ENCODE measurements at regions not wholly inside any gene's neighbourhood (a gene's known extent, or its start where the extent isn't known, plus 50 kb on each side); places are given as distances from the start of the nearest gene placed in this dataset.

DNA sequence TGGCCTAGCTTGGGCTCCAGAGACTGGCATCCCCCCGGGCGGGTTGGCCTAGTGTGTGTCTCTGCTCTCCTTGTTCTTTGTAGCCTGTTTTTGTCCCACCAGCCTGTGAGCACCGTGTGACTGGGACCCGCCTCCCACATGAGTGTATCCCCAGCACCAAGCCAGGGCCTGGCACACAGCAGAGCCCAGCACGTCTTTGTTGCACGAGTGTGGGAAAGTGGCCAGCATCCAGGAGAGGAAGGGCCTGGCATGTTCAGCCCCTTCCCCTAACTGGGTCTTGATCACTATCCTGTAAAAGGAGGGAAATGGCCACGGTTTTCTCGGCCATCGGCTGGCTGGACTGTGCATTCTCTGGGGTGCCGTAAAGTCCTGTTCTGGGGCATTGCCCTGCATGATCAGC, 290.1 kb downstream of the BMP7 start:
- no peak for DNase-seq

DNA sequence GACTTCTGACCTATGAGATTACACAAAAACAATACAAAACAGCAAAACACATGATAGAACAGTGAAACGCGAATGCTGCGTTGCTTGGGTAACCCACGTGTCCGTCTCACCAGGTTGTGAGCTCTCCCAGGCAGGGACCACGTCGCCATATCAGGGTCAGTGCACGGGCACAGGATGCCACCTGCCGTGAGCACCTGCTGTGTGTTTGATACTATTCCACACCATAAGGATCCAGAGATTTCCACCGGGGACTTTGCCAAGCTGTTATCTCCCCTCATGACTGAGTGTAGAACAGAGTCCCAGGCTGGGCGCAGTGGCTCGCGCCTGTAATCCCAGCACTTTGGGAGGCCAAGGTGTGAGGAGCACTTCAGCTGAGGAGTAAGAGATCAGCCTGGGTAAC, 288.0 kb downstream of the BMP7 start:
- DNase-seq, result no peak

DNA sequence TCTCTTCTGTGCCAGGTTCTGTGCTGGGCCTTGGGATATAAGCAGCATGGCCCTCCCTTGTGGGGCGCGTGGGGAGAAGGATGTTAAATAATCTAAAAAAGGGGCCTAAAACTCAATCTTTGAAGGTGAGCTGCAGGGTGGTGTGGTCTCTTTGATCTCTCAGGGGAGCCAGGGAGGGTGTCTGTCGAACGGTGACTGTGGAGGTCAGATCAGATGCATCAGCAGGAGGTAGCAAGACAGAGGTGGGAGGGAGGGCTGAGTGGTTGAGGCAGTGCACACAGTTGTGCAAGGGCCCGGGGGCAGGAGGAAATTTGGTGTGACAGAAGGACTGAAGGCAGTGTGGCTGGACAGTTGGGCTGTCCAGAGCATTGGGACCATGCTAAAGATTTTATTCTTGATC, 287.3 kb downstream of the BMP7 start:
- DNase-seq, result no peak

- DNase-seq, result no peak
Measured at GRCh38 chr20:56981301-56981700, 285.1 kb downstream of the BMP7 start.

GRCh38 chr20:56983813-56984212, 282.6 kb downstream of the BMP7 start:
- DNase-seq, result no peak

DNA sequence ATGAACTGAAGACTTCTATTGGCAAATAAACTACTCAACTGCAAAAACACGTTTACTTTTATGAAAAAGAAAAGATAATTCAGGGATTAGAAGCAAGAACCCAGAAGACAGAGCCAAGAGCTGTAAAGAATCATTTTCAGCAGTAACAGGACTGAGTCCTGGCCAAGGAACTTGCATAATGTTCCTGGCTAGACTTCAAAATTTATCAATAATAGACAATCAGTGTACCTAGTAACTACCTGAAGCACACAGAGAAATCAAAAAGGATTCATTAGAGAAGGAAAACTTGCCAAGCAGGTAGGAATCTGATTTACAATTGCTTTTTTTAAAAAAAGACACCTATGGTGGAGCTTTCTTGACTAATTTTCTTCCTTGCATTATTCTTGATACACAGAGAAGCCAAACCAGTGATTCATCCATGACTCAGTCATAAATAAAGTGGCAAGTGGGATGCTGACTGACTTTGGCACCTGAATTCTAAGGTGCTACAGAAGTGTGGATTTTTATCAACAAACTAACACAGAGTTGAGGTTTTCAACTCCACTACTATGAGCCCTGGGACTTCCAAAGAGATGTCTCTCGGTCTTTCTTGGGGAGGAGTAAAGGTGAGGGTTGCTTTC, 281.3 kb downstream of the BMP7 start:
- no peak for DNase-seq

GRCh38 chr20:56986476-56986875, 280.0 kb downstream of the BMP7 start:
- no peak for DNase-seq

DNA sequence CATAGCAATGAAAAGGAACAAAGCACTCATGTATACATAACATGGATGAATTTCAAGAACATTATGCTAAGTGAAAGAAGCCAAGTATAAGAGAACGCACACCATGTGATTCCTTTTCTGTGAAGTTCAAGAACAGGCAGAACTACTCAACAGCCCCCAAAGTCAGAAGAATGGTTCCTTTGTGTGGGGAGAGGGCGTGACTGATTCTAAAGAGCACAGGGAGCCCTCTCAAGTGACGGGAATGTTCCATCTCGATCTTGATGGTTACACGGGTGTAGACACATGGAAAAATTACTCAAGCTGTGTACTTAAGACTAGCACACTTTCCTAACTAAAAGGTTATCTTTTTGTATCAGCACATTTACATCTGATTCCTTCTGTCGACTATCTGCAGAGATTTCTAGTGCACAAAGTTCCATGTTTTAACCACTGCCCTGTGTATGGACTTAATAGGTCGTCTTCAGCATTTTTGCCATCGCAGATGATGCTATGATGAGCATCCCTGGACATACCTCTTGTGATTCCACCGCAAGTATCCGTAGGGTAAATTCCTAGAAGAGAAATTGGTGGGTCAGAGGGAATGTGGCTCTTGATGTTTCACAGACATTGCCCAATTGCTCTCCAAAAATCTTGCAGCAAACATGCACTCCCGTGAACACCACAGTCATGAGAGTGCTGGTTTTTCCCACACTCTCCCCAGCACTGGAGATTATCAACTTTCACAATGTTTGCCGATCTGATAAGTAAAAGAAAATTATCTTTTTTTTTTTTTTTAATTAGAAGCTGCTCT, 279.3 kb downstream of the BMP7 start:
- no peak for DNase-seq

- DNase-seq, result no peak
Measured at GRCh38 chr20:56987986-56988385, 278.5 kb downstream of the BMP7 start.

DNA sequence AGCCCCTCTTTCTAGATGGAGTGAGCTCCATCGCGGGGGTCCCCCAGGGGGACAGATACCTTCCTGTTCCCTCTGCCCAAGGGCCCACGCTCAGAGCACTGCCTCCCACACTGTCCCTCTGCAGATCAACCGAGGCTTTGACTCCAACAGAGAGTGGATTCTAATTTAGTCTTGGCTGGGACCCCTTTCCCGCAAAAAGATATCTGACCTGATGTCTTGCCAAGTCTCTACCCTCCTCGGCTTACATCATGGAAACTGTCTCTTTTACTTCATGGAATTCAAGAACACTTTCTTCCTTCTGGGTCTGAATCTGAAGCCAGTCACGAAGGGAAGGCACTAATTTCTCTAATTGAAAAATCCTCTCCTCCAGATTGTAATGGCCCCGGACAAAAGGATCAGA, 278.0 kb downstream of the BMP7 start:
- no peak for DNase-seq

DNA sequence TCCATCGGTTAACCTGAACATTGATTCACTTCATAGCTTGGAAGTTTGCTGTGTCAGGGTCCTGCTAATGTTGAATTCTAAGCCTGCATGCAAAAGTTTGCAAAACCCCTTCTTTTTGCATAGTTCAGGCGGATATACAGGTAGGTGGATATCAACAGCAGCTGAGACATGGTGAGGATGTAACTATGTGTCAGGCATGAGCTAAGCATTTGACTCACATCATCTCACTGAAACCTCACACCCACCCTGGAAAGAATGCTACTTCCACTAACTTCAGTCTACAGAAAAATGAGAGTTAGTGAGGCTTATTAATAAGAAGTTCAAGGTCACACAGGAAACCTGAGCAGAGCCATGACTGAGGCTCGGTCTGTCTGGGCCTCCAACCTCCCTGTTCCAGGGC, 276.9 kb downstream of the BMP7 start:
- no peak for DNase-seq

GRCh38 chr20:56993020-56993559, 273.4 kb downstream of the BMP7 start:
- no peak for DNase-seq

GRCh38 chr20:56994006-56994405, 272.4 kb downstream of the BMP7 start:
- DNase-seq, result no peak

- no peak for DNase-seq
Measured at GRCh38 chr20:56995149-56995548, 271.3 kb downstream of the BMP7 start.

GRCh38 chr20:56995635-56996075, 270.8 kb downstream of the BMP7 start:
- DNase-seq, result peak; percentile 15

DNA sequence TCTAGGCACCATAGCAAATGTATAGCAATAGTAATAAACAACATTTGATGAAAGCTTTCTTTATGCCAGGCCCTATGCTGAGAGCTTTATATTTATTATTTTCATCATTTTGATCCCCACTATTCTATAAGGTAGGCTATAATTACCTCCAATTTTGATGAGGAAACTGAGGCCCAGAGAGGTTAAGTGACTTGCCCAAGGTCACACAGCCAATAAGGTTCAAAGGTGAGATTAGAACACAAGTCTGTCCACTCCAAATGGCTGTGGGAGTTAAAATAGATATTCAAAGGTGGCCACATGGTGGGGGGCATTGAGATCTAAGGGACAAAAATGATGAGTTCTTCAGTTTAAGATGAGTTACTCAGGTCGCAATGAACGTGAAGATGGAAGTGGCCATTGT, 269.9 kb downstream of the BMP7 start:
- no peak for DNase-seq

GRCh38 chr20:56998438-56998837, 268.0 kb downstream of the BMP7 start:
- no peak for DNase-seq

DNA sequence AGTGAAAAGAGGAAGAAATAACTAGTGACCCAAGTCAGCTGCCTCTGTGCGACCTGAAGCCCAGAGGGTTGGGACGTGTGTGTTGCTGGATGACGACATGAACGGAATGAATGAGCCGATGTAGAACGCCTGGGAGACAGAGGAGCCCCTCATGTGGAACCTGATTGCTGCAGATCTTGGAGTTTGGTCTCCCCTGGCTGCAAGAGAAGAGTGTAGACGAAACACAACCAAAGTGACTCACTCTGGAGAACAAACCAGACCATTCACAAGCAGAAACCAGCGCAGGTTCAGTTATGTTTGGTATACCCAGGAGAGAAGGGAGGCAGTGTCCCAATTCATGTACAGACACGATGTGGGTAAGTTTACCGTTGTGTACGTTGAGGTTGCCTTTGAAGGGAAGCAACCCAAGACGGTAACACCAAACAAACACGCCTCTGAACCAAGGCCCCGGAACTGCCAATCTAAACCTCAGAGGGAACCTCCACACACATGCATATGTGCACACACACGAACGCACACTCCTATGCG, 265.9 kb downstream of the BMP7 start:
- DNase-seq, result no peak

DNA sequence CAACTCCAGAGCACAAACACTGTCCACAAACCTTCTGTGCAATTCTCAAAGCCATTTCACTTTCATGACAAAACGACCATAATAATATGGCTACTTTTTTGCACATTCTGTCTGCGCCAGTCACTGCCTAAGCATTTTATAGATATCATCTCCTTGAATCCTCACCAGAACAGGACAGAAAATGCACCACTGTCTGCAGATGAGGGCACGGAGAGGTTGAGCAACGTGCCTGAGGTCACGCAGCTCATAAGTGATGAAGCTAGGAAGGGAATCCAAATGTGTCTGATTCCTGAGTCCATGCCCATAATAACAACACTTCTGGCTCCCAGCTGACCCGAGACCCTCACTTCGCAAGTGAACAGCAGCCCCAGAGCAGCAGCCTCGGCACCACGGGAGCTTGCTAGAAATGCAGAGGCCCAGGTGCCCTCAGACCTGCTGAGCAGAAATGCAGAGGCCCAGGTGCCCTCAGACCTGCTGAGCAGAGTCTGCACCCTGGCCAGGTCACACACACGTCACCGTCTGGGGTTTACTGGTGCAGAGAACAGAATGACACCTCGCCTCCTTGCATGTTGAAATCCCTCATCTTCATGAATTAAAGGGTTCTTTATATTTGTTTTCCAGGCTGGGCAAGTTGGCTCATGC, 265.2 kb downstream of the BMP7 start:
- no peak for DNase-seq

DNA sequence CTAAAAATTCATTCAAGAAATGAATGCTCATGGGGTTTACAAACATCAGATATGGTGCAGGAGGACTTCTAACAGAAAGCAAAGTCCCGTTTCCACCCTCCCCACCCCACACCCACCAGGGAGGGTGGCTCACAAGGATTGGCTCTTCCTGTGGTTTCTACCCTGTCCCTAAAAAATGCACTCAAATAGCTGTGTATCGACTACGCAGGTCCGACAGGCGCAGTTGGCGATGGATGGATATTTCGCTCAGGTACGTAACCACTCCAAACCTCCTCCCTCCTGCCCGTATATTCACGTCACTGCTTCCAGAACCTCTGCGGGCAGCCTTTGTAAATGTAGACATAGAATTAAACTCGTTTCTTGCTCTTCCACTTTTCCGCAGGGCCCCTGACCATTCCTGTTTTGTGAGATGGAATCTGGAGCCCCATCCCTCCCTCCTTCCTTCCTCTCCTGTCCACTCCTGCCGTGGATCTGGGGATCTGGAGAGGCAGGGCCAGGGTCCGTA, 264.3 kb downstream of the BMP7 start:
- no peak for DNase-seq

GRCh38 chr20:57003012-57003411, 263.4 kb downstream of the BMP7 start:
- DNase-seq, result no peak

- no peak for DNase-seq
Measured at GRCh38 chr20:57004416-57004815, 262.0 kb downstream of the BMP7 start.
